Stimulated activated naive CD8-positive, alpha-beta T cell treated with anti-CD3 and anti-CD28 coated beads, Interleukin-15, Interleukin-2, amounts not matched to agents 100 U/mL and 50 U/mL, for 24 hours (primary cell): ENCODE measurements at regions not wholly inside any gene's neighbourhood (a gene's known extent, or its start where the extent isn't known, plus 50 kb on each side); places are given as distances from the start of the nearest gene placed in this dataset.
A peak's percentile ranks its signal among the peaks of the same experiment; 100 is the strongest.
"Not testable (repeated sequence)": the region's sequence is repeated elsewhere in the genome, so short reads cannot be mapped to it uniquely, and the experiment has no call there.

ENCODE experiments used
- ATAC-seq: fragments of 150-1000 bp; cut with Tn5 transposase; one replicate; pipeline ENCODE4 v1.10.0; 2021
- DNase-seq: peaks from one replicate; pipeline ENCODE4 v3.0.0; 2021

GRCh38 chr6:141969768-141970415, 162.8 kb upstream of the GJE1 start:
- not testable (repeated sequence) for ATAC-seq

GRCh38 chr6:141969201-141969600, 163.5 kb upstream of the GJE1 start:
- ATAC-seq (no peak), DNase-seq (no peak)

More at GRCh38 chr6:141969768-141970415, 162.8 kb upstream of the GJE1 start:
- not testable (repeated sequence) for DNase-seq

GRCh38 chr6:141968632-141969031, 164.1 kb upstream of the GJE1 start:
- ATAC-seq (no peak), DNase-seq (no peak)

GRCh38 chr6:141965016-141965545, 167.6 kb upstream of the GJE1 start:
- no peak for DNase-seq

GRCh38 chr6:141963543-141964295, 169.0 kb upstream of the GJE1 start:
- DNase-seq (no peak), ATAC-seq (peak; percentile 78)

More at GRCh38 chr6:141965016-141965545, 167.6 kb upstream of the GJE1 start:
- ATAC-seq, result no peak

- ATAC-seq, result no peak
- DNase-seq, result no peak
Measured at GRCh38 chr6:141957271-141957670, 175.5 kb upstream of the GJE1 start.

- ATAC-seq (no peak), DNase-seq (no peak)
Measured at GRCh38 chr6:141956868-141957267, 175.9 kb upstream of the GJE1 start.

- DNase-seq (no peak), ATAC-seq (no peak)
Measured at GRCh38 chr6:141956046-141956761, 176.5 kb upstream of the GJE1 start.

- no peak for ATAC-seq
Measured at GRCh38 chr6:141953072-141953471, 179.7 kb upstream of the GJE1 start.

GRCh38 chr6:141946502-141946901, 186.2 kb upstream of the GJE1 start:
- no peak for DNase-seq
- ATAC-seq, result no peak

More at GRCh38 chr6:141953072-141953471, 179.7 kb upstream of the GJE1 start:
- DNase-seq, result no peak

GRCh38 chr6:141938664-141939063, 194.1 kb upstream of the GJE1 start:
- DNase-seq, result no peak
- no peak for ATAC-seq

- no peak for ATAC-seq
- no peak for DNase-seq
Measured at GRCh38 chr6:141932685-141933084, 200.0 kb upstream of the GJE1 start.

- not testable (repeated sequence) for DNase-seq
- peak; percentile 32 for ATAC-seq
Measured at GRCh38 chr6:141926200-141926900, 206.4 kb upstream of the GJE1 start.

- DNase-seq, result no peak
- no peak for ATAC-seq
Measured at GRCh38 chr6:141925001-141925400, 207.7 kb upstream of the GJE1 start.

GRCh38 chr6:141922898-141923297, 209.8 kb upstream of the GJE1 start:
- no peak for DNase-seq
- no peak for ATAC-seq

GRCh38 chr6:141916682-141917505, 215.8 kb upstream of the GJE1 start:
- ATAC-seq, result not testable (repeated sequence)

GRCh38 chr6:141914646-141915045, 218.1 kb upstream of the GJE1 start:
- ATAC-seq, result no peak
- DNase-seq, result no peak

More at GRCh38 chr6:141916682-141917505, 215.8 kb upstream of the GJE1 start:
- DNase-seq, result not testable (repeated sequence)

GRCh38 chr6:141906569-141907080, 226.1 kb upstream of the GJE1 start:
- no peak for DNase-seq

GRCh38 chr6:141890661-141891060, 242.1 kb upstream of the GJE1 start:
- DNase-seq, result no peak
- ATAC-seq, result no peak

More at GRCh38 chr6:141906569-141907080, 226.1 kb upstream of the GJE1 start:
- no peak for ATAC-seq

- ATAC-seq (no peak), DNase-seq (no peak)
Measured at GRCh38 chr6:141884850-141885249, 247.9 kb upstream of the GJE1 start.

- DNase-seq, result no peak
- no peak for ATAC-seq
Measured at GRCh38 chr6:141878686-141879085, 254.0 kb upstream of the GJE1 start.
